ENCODE measurements at regions not wholly inside any gene's neighbourhood (a gene's known extent, or its start where the extent isn't known, plus 50 kb on each side); places are given as distances from the start of the nearest gene placed in this dataset.
A peak's percentile ranks its signal among the peaks of the same experiment; 100 is the strongest.

- Histone ChIP-seq H3K27ac (ENCODE audit: insufficient read depth, low read length, poor library complexity, severe bottlenecking) (no peak overlapping the region), H3K9me3 (ENCODE audit: control insufficient read depth, low read length) (no peaks in the 10 kb centered on the region), H3K4me3 (ENCODE audit: insufficient read depth, low read depth, low read length, poor library complexity, severe bottlenecking) (no peak overlapping the region), H3K36me3 (ENCODE audit: control insufficient read depth, insufficient read depth, low read length) (no peaks in the 10 kb centered on the region), H3K4me1 (ENCODE audit: control insufficient read depth, insufficient read depth, low read length, poor library complexity, severe bottlenecking) (peaks cover 10% of the 10 kb centered on the region), H3K27me3 (replicated peaks; ENCODE audit: control insufficient read depth, insufficient read depth, low read length, poor library complexity, severe bottlenecking) (peaks cover 15% of the 10 kb centered on the region)
- no peak for DNase-seq
These were observed 125.4 kb upstream of the ZNF507 start for GRCh38 chr19:32219881-32220472.

DNA sequence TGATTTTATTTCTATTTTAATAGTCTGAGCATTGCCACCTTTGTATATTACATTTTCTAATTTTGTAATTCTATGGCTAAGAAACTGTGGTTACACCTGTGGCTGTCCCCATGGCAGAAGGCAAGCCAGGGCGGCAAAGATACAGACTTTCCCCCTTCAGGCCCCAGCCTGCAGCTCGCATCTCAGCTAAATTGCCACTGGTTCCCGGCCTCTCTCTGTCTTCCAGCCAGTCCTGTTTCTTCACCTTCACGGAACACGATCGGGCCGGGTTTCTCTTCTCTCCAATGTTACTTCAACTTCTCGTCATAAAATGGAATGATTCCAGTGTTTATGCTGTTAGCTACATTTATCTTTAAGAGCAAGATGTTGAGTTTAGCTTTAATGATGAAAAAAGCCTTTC, 124.5 kb upstream of the ZNF507 start:
- H3K4me1 ChIP-seq (ENCODE audit: control insufficient read depth, insufficient read depth, low read length, poor library complexity, severe bottlenecking) = peaks cover 10% of the 10 kb centered on the region
- peaks cover 16% of the 10 kb centered on the region for H3K27me3 ChIP-seq (replicated peaks; ENCODE audit: control insufficient read depth, insufficient read depth, low read length, poor library complexity, severe bottlenecking)
- no peak overlapping the region for H3K4me3 ChIP-seq (ENCODE audit: insufficient read depth, low read depth, low read length, poor library complexity, severe bottlenecking)
- no peaks in the 10 kb centered on the region for H3K9me3 ChIP-seq (ENCODE audit: control insufficient read depth, low read length)
- no peak for DNase-seq
- no peak overlapping the region for H3K27ac ChIP-seq (ENCODE audit: insufficient read depth, low read length, poor library complexity, severe bottlenecking)
- no peaks in the 10 kb centered on the region for H3K36me3 ChIP-seq (ENCODE audit: control insufficient read depth, insufficient read depth, low read length)

DNA sequence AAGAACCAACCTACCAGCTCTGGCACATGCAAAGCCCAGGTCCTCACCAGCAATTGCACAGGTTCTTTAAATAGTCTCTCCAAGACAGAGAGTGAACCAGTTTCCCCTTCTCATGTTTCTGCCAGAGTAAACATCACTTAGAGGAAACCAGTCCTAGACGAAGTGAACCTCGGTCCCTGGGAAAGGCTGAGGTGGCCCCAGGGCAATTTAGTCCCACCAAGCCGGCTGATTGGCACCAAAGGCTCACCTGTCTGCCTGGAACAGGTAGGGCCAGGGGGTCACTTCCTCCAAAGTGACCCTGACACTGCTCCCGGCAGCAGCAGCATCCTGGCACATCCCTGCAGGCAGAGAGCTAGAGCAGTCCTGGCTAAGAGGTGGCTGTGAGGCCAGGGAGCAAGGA, 122.9 kb upstream of the ZNF507 start:
- no peaks in the 10 kb centered on the region for H3K36me3 ChIP-seq (ENCODE audit: control insufficient read depth, insufficient read depth, low read length)
- H3K27me3 ChIP-seq (replicated peaks; ENCODE audit: control insufficient read depth, insufficient read depth, low read length, poor library complexity, severe bottlenecking) = peaks cover 16% of the 10 kb centered on the region
- no peak overlapping the region for H3K4me3 ChIP-seq (ENCODE audit: insufficient read depth, low read depth, low read length, poor library complexity, severe bottlenecking)
- peaks cover 10% of the 10 kb centered on the region for H3K4me1 ChIP-seq (ENCODE audit: control insufficient read depth, insufficient read depth, low read length, poor library complexity, severe bottlenecking)
- no peaks in the 10 kb centered on the region for H3K9me3 ChIP-seq (ENCODE audit: control insufficient read depth, low read length)
- H3K27ac ChIP-seq (ENCODE audit: insufficient read depth, low read length, poor library complexity, severe bottlenecking) = no peak overlapping the region
- DNase-seq = no peak

DNA sequence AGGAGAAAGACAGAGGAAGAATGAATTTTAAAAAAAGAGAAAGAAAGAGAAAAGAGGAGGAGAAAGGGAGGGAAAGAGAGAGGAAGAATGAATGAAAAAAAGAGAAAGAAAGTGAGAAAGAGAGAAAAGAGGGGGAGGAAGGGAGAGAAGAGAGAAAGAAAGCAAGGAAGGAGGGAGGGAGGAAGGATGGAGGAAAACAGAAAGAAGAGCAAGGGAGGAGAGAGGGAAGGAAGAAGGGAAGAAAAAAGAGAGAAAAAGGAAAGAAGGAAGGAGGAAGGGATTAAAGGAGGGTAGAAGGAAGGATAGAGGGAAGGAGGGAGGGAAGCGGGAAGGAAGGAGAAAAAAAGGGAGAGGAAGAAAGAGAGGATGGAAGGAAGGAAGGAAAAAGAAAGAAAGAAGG, 122.3 kb upstream of the ZNF507 start:
- peaks cover 16% of the 10 kb centered on the region for H3K27me3 ChIP-seq (replicated peaks; ENCODE audit: control insufficient read depth, insufficient read depth, low read length, poor library complexity, severe bottlenecking)
- no peaks in the 10 kb centered on the region for H3K9me3 ChIP-seq (ENCODE audit: control insufficient read depth, low read length)
- no peak overlapping the region for H3K27ac ChIP-seq (ENCODE audit: insufficient read depth, low read length, poor library complexity, severe bottlenecking)
- no peaks in the 10 kb centered on the region for H3K36me3 ChIP-seq (ENCODE audit: control insufficient read depth, insufficient read depth, low read length)
- no peak overlapping the region for H3K4me3 ChIP-seq (ENCODE audit: insufficient read depth, low read depth, low read length, poor library complexity, severe bottlenecking)
- peaks cover 10% of the 10 kb centered on the region for H3K4me1 ChIP-seq (ENCODE audit: control insufficient read depth, insufficient read depth, low read length, poor library complexity, severe bottlenecking)
- DNase-seq = no peak

- H3K4me1 ChIP-seq (ENCODE audit: control insufficient read depth, insufficient read depth, low read length, poor library complexity, severe bottlenecking) = peaks cover 10% of the 10 kb centered on the region
- H3K4me3 ChIP-seq (ENCODE audit: insufficient read depth, low read depth, low read length, poor library complexity, severe bottlenecking) = peak overlapping the region; percentile 40
- no peaks in the 10 kb centered on the region for H3K9me3 ChIP-seq (ENCODE audit: control insufficient read depth, low read length)
- no peaks in the 10 kb centered on the region for H3K36me3 ChIP-seq (ENCODE audit: control insufficient read depth, insufficient read depth, low read length)
- H3K27ac ChIP-seq (ENCODE audit: insufficient read depth, low read length, poor library complexity, severe bottlenecking) = no peak overlapping the region
- peaks cover 16% of the 10 kb centered on the region for H3K27me3 ChIP-seq (replicated peaks; ENCODE audit: control insufficient read depth, insufficient read depth, low read length, poor library complexity, severe bottlenecking)
- no peak for DNase-seq
These were observed 121.6 kb upstream of the ZNF507 start for GRCh38 chr19:32223595-32224370.

- H3K27ac ChIP-seq (ENCODE audit: insufficient read depth, low read length, poor library complexity, severe bottlenecking) = no peak overlapping the region
These were observed 120.8 kb upstream of the ZNF507 start for GRCh38 chr19:32224371-32225244.

GRCh38 chr19:32227561-32228165, 117.7 kb upstream of the ZNF507 start:
- H3K27ac ChIP-seq (ENCODE audit: insufficient read depth, low read length, poor library complexity, severe bottlenecking) = no peak overlapping the region
- H3K27me3 ChIP-seq (replicated peaks; ENCODE audit: control insufficient read depth, insufficient read depth, low read length, poor library complexity, severe bottlenecking) = peaks cover 12% of the 10 kb centered on the region
- no peaks in the 10 kb centered on the region for H3K36me3 ChIP-seq (ENCODE audit: control insufficient read depth, insufficient read depth, low read length)
- no peak overlapping the region for H3K4me3 ChIP-seq (ENCODE audit: insufficient read depth, low read depth, low read length, poor library complexity, severe bottlenecking)
- no peak for DNase-seq
- peaks cover 10% of the 10 kb centered on the region for H3K4me1 ChIP-seq (ENCODE audit: control insufficient read depth, insufficient read depth, low read length, poor library complexity, severe bottlenecking)
- no peaks in the 10 kb centered on the region for H3K9me3 ChIP-seq (ENCODE audit: control insufficient read depth, low read length)

More at GRCh38 chr19:32224371-32225244, 120.8 kb upstream of the ZNF507 start:
- H3K27me3 ChIP-seq (replicated peaks; ENCODE audit: control insufficient read depth, insufficient read depth, low read length, poor library complexity, severe bottlenecking) = peaks cover 16% of the 10 kb centered on the region
- peaks cover 10% of the 10 kb centered on the region for H3K4me1 ChIP-seq (ENCODE audit: control insufficient read depth, insufficient read depth, low read length, poor library complexity, severe bottlenecking)
- no peaks in the 10 kb centered on the region for H3K9me3 ChIP-seq (ENCODE audit: control insufficient read depth, low read length)
- peak in 2 of 3 donors; percentile 10 to 17 for DNase-seq
- H3K36me3 ChIP-seq (ENCODE audit: control insufficient read depth, insufficient read depth, low read length) = no peaks in the 10 kb centered on the region
- H3K4me3 ChIP-seq (ENCODE audit: insufficient read depth, low read depth, low read length, poor library complexity, severe bottlenecking) = peak overlapping the region; percentile 40

GRCh38 chr19:32230441-32230840, 115.0 kb upstream of the ZNF507 start:
- no peaks in the 10 kb centered on the region for H3K9me3 ChIP-seq (ENCODE audit: control insufficient read depth, low read length)
- H3K4me1 ChIP-seq (ENCODE audit: control insufficient read depth, insufficient read depth, low read length, poor library complexity, severe bottlenecking) = no peaks in the 10 kb centered on the region
- no peak overlapping the region for H3K4me3 ChIP-seq (ENCODE audit: insufficient read depth, low read depth, low read length, poor library complexity, severe bottlenecking)
- H3K36me3 ChIP-seq (ENCODE audit: control insufficient read depth, insufficient read depth, low read length) = no peaks in the 10 kb centered on the region
- no peak for DNase-seq
- H3K27me3 ChIP-seq (replicated peaks; ENCODE audit: control insufficient read depth, insufficient read depth, low read length, poor library complexity, severe bottlenecking) = no peaks in the 10 kb centered on the region
- no peak overlapping the region for H3K27ac ChIP-seq (ENCODE audit: insufficient read depth, low read length, poor library complexity, severe bottlenecking)

DNA sequence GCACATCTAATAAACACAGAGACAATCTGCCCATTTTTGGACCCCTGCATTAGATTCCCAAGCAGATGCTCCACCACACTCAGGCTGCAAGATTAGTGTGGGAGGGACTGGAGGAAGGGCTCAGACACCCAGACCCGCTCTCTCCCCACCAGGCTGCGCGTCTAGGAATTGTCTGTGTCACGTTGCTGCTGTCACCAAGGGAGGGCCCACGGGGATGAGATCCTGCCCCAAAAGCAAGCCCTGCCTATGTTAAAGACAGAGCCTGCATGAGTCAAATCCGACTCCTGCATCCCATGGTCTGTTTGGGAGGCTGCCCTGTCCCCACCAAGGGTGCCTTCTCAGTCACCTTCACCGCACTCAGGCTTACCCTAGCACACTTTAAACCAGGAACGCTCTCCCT, 114.4 kb upstream of the ZNF507 start:
- Histone ChIP-seq H3K27me3 (replicated peaks; ENCODE audit: control insufficient read depth, insufficient read depth, low read length, poor library complexity, severe bottlenecking) (no peaks in the 10 kb centered on the region), H3K27ac (ENCODE audit: insufficient read depth, low read length, poor library complexity, severe bottlenecking) (no peak overlapping the region), H3K4me1 (ENCODE audit: control insufficient read depth, insufficient read depth, low read length, poor library complexity, severe bottlenecking) (no peaks in the 10 kb centered on the region), H3K4me3 (ENCODE audit: insufficient read depth, low read depth, low read length, poor library complexity, severe bottlenecking) (no peak overlapping the region), H3K9me3 (ENCODE audit: control insufficient read depth, low read length) (no peaks in the 10 kb centered on the region), H3K36me3 (ENCODE audit: control insufficient read depth, insufficient read depth, low read length) (no peaks in the 10 kb centered on the region)
- no peak for DNase-seq

Measured in effector memory CD4-positive, alpha-beta T cell (primary cell).